Osteoblast (primary cell): ENCODE measurements at regions not wholly inside any gene's neighbourhood (a gene's known extent, or its start where the extent isn't known, plus 50 kb on each side); places are given as distances from the start of the nearest gene placed in this dataset.

ENCODE experiments used
- DNase-seq: peaks from one replicate; pipeline ENCODE4 v3.0.0; 2011; ENCODE audit warnings: low spot score, mixed read lengths; ENCODE audit not compliant: insufficient read length; ENCODE audit errors: missing footprints
- H2AFZ ChIP-seq: 2 replicates; pipeline ENCODE4 v1.6.0; 2011; ENCODE audit warnings: mild to moderate bottlenecking, low read length
- H3K27ac ChIP-seq: 2 replicates; pipeline ENCODE4 v1.5.1; 2011; ENCODE audit warnings: mild to moderate bottlenecking, low read depth, low read length, moderate library complexity
- H3K27me3 ChIP-seq: 2 replicates; pipeline ENCODE4 v1.6.0; 2012; ENCODE audit warnings: mild to moderate bottlenecking, control low read depth, inconsistent platforms, low read length, moderate library complexity; ENCODE audit not compliant: insufficient read depth
- H3K36me3 ChIP-seq: 2 replicates; pipeline ENCODE4 v1.5.1; 2011; ENCODE audit warnings: mild to moderate bottlenecking, low read length, control low read depth, moderate library complexity; ENCODE audit not compliant: insufficient read depth
- H3K4me1 ChIP-seq: 2 replicates; pipeline ENCODE4 v1.5.1; 2011; ENCODE audit warnings: mild to moderate bottlenecking, low read length, control low read depth, moderate library complexity; ENCODE audit not compliant: insufficient read depth
- H3K4me2 ChIP-seq: 2 replicates; pipeline ENCODE4 v1.6.0; 2011; ENCODE audit warnings: mild to moderate bottlenecking, low read length; ENCODE audit not compliant: insufficient read depth
- H3K4me3 ChIP-seq: fragments of 200-600 bp; sonication (generic); 3 replicates; pipeline ENCODE4 v1.5.1; 2012; ENCODE audit warnings: mild to moderate bottlenecking, low read length, inconsistent platforms; ENCODE audit not compliant: insufficient read depth
- H3K79me2 ChIP-seq: 2 replicates; pipeline ENCODE4 v1.6.0; 2012; ENCODE audit warnings: mild to moderate bottlenecking, low read length, control low read depth, inconsistent platforms; ENCODE audit not compliant: insufficient read depth
- H3K9me3 ChIP-seq: 2 replicates; pipeline ENCODE4 v1.5.1; 2011; ENCODE audit warnings: low read depth, low read length, control low read depth
- H4K20me1 ChIP-seq: 2 replicates; pipeline ENCODE4 v1.6.0; 2012; ENCODE audit warnings: mild to moderate bottlenecking, low read length, control low read depth; ENCODE audit not compliant: insufficient read depth
- CTCF ChIP-seq: IDR thresholded peaks from 2 replicates; pipeline ENCODE4 v1.5.1; 2011; ENCODE audit warnings: mild to moderate bottlenecking, low read depth, low read length, moderate library complexity; ENCODE audit errors: extremely low read depth

GRCh38 chr1:56265216-56265615, 314.1 kb downstream of the PLPP3 start:
- DNase-seq = no peak
- no peak for TF ChIP-seq CTCF
- Histone ChIP-seq H2AFZ (no peak overlapping the region), H3K4me3 (no peak overlapping the region), H3K4me2 (no peak overlapping the region), H3K27me3 (no peaks in the 10 kb centered on the region), H3K36me3 (no peaks in the 10 kb centered on the region), H3K4me1 (no peaks in the 10 kb centered on the region), H3K79me2 (no peaks in the 10 kb centered on the region), H3K9me3 (no peaks in the 10 kb centered on the region), H3K27ac (no peak overlapping the region), H4K20me1 (no peaks in the 10 kb centered on the region)

- Histone ChIP-seq H3K36me3 (no peaks in the 10 kb centered on the region), H3K79me2 (no peaks in the 10 kb centered on the region), H2AFZ (no peak overlapping the region), H3K27me3 (no peaks in the 10 kb centered on the region), H3K4me3 (no peak overlapping the region), H4K20me1 (no peaks in the 10 kb centered on the region), H3K27ac (no peak overlapping the region), H3K9me3 (no peaks in the 10 kb centered on the region), H3K4me2 (no peak overlapping the region), H3K4me1 (no peaks in the 10 kb centered on the region)
- DNase-seq = no peak
- no peak for TF ChIP-seq CTCF
Measured at GRCh38 chr1:56263908-56264307, 315.5 kb downstream of the PLPP3 start.

- H3K36me3 ChIP-seq = no peaks in the 10 kb centered on the region
- no peaks in the 10 kb centered on the region for H3K9me3 ChIP-seq
- no peaks in the 10 kb centered on the region for H3K27me3 ChIP-seq
- no peak overlapping the region for H2AFZ ChIP-seq
- H3K79me2 ChIP-seq = no peaks in the 10 kb centered on the region
- no peak overlapping the region for H3K4me2 ChIP-seq
- DNase-seq = no peak
- H4K20me1 ChIP-seq = no peaks in the 10 kb centered on the region
- peaks cover 14% of the 10 kb centered on the region for H3K4me1 ChIP-seq
- H3K4me3 ChIP-seq = no peak overlapping the region
- H3K27ac ChIP-seq = no peak overlapping the region
- TF ChIP-seq CTCF = no peak
Measured at GRCh38 chr1:56258371-56258770, 321.0 kb downstream of the PLPP3 start.

GRCh38 chr1:56257726-56258125, 321.6 kb downstream of the PLPP3 start:
- H3K36me3 ChIP-seq = no peaks in the 10 kb centered on the region
- no peak overlapping the region for H3K27ac ChIP-seq
- H3K27me3 ChIP-seq = no peaks in the 10 kb centered on the region
- no peak overlapping the region for H2AFZ ChIP-seq
- no peaks in the 10 kb centered on the region for H3K79me2 ChIP-seq
- H3K9me3 ChIP-seq = no peaks in the 10 kb centered on the region
- H3K4me1 ChIP-seq = peaks cover 14% of the 10 kb centered on the region
- H3K4me2 ChIP-seq = no peak overlapping the region
- H4K20me1 ChIP-seq = no peaks in the 10 kb centered on the region
- no peak for DNase-seq
- H3K4me3 ChIP-seq = no peak overlapping the region
- no peak for TF ChIP-seq CTCF
